Kidney capillary endothelial cell (primary cell): ENCODE measurements at regions not wholly inside any gene's neighbourhood (a gene's known extent, or its start where the extent isn't known, plus 50 kb on each side); places are given as distances from the start of the nearest gene placed in this dataset.

ENCODE experiments used
- DNase-seq: peaks from one replicate; pipeline ENCODE4 v3.0.0-alpha.2; 2018; ENCODE audit warnings: low spot score

GRCh38 chr10:21172930-21173801 is 276.1 kb upstream of the NEBL start:
- no peak for DNase-seq

- no peak for DNase-seq
These were observed 275.4 kb upstream of the NEBL start for GRCh38 chr10:21172542-21172929.

GRCh38 chr10:21171936-21172541 is 274.9 kb upstream of the NEBL start:
- no peak for DNase-seq

- DNase-seq: no peak
These were observed 274.3 kb upstream of the NEBL start for GRCh38 chr10:21171197-21171935.

- no peak for DNase-seq
These were observed 273.1 kb upstream of the NEBL start for GRCh38 chr10:21170216-21170615.

- DNase-seq: no peak
These were observed 272.2 kb upstream of the NEBL start for GRCh38 chr10:21169271-21169670.

GRCh38 chr10:21167288-21168010 is 270.3 kb upstream of the NEBL start:
- no peak for DNase-seq

GRCh38 chr10:21166557-21167287 is 269.6 kb upstream of the NEBL start:
- DNase-seq: no peak

- no peak for DNase-seq
These were observed 268.4 kb upstream of the NEBL start for GRCh38 chr10:21165489-21165888.

- no peak for DNase-seq
These were observed 267.6 kb upstream of the NEBL start for GRCh38 chr10:21164687-21165086.

- no peak for DNase-seq
These were observed 265.8 kb upstream of the NEBL start for GRCh38 chr10:21162948-21163347.

GRCh38 chr10:21161647-21162046 is 264.5 kb upstream of the NEBL start:
- no peak for DNase-seq

GRCh38 chr10:21161090-21161625 is 264.0 kb upstream of the NEBL start:
- no peak for DNase-seq

GRCh38 chr10:21160116-21160515 is 263.0 kb upstream of the NEBL start:
- DNase-seq: no peak

GRCh38 chr10:21159669-21160068 is 262.6 kb upstream of the NEBL start:
- DNase-seq: no peak

- no peak for DNase-seq
These were observed 261.2 kb upstream of the NEBL start for GRCh38 chr10:21158301-21158700.

GRCh38 chr10:21157664-21158063 is 260.6 kb upstream of the NEBL start:
- DNase-seq: no peak

- no peak for DNase-seq
These were observed 253.1 kb upstream of the NEBL start for GRCh38 chr10:21150166-21150565.

- no peak for DNase-seq
These were observed 249.3 kb upstream of the NEBL start for GRCh38 chr10:21146436-21146789.

GRCh38 chr10:21145751-21146435 is 248.8 kb upstream of the NEBL start:
- no peak for DNase-seq

GRCh38 chr10:21144047-21144446 is 246.9 kb upstream of the NEBL start:
- no peak for DNase-seq
